A549 (cell line): ENCODE measurements at regions not wholly inside any gene's neighbourhood (a gene's known extent, or its start where the extent isn't known, plus 50 kb on each side); places are given as distances from the start of the nearest gene placed in this dataset.

Source experiments
- ATAC-seq, 2 experiments: fragments of 200-7000 bp in 1 of 2; fragments of >200 bp in 1 of 2; cut with Nextera tagmentation in 1 of 2; cut with Tn5 transposase in 1 of 2; 3 replicates each; pipeline versions ENCODE4 v1.8.0 to v1.9.1; 2018 to 2020; ENCODE audit warnings: mild to moderate bottlenecking in 1 of 2, moderate library complexity in 1 of 2
- CTCF ChIA-PET: fragments of 300-600 bp; sonication (Branson Sonifier 250); formaldehyde crosslinking; extraction: SDS; loops from one replicate; lab custom pipeline; 2021; ENCODE audit warnings: antibody characterized with exemption, inconsistent platforms; lab: Yijun Ruan, JAX
- POLR2A ChIA-PET: fragments of 350-600 bp; formaldehyde crosslinking; extraction: SDS; loops from one replicate; lab custom pipeline; 2021; ENCODE audit warnings: antibody characterized with exemption, inconsistent platforms; lab: Yijun Ruan, JAX
- DNase-seq, 2 experiments: peaks; one replicate each; pipeline versions ENCODE4 v3.0.0 to v3.0.0-alpha.2; 2011 to 2016; ENCODE audit warnings: low read depth in 1 of 2, low spot score in 1 of 2
- FAIRE-seq: peaks from 2 replicates; lab custom pipeline; 2011; peaks lifted over from hg19 to GRCh38; lab: Jason Lieb, UNC
- H3K27ac ChIP-seq, 2 experiments: fragments of >200 bp; sonication (Bioruptor Twin); formaldehyde crosslinking; 3 replicates each; pipeline ENCODE4 v1.5.1; 2016 to 2017
- H3K4me1 ChIP-seq: fragments of >200 bp; sonication (Bioruptor Twin); formaldehyde crosslinking; 3 replicates; pipeline ENCODE4 v1.6.1; 2016
- H3K4me2 ChIP-seq: fragments of >200 bp; sonication (Bioruptor Twin); formaldehyde crosslinking; 3 replicates; pipeline ENCODE4 v1.6.1; 2016
- H3K4me3 ChIP-seq: fragments of >200 bp; sonication (Bioruptor Twin); formaldehyde crosslinking; 3 replicates; pipeline ENCODE4 v1.5.1; 2016
- H3K9me3 ChIP-seq: fragments of >200 bp; sonication (Bioruptor Twin); formaldehyde crosslinking; 3 replicates; pipeline ENCODE4 v1.6.1; 2016
- ATOH8 ChIP-seq: fragments of 250-450 bp; sonication (Bioruptor Pico); IDR thresholded peaks from 2 replicates; pipeline ENCODE4 v1.5.0; 2020; ENCODE audit warnings: low read depth, mild to moderate bottlenecking, moderate library complexity
- BHLHE40 ChIP-seq: IDR thresholded peaks from 2 replicates; pipeline ENCODE4 v1.6.1; 2012; ENCODE audit warnings: low read depth, low read length, inconsistent platforms
- CEBPB ChIP-seq, 2 experiments: fragments of >200 bp in 1 of 2; sonication (Bioruptor Twin) in 1 of 2; formaldehyde crosslinking in 1 of 2; IDR thresholded peaks; 2 replicates each; pipeline ENCODE4 v1.6.1; 2012 to 2016
- CTCF ChIP-seq: fragments of >200 bp; sonication (Bioruptor Twin); formaldehyde crosslinking; IDR thresholded peaks from 3 replicates; pipeline ENCODE4 v1.5.1; 2016
- EHMT2 ChIP-seq: fragments of 200-600 bp; sonication (generic); IDR thresholded peaks from 2 replicates; pipeline ENCODE4 v1.6.1; 2016; ENCODE audit warnings: antibody characterized with exemption, low read depth, mild to moderate bottlenecking, moderate library complexity
- ELK1 ChIP-seq: fragments of 150-350 bp; IDR thresholded peaks from 2 replicates; pipeline ENCODE4 v1.6.1; 2014; ENCODE audit warnings: low read depth, mild to moderate bottlenecking, low read length
- EP300 ChIP-seq, 2 experiments: fragments of >200 bp; sonication (Bioruptor Twin); formaldehyde crosslinking; IDR thresholded peaks; 2 replicates in 1 of 2; 3 replicates in 1 of 2; pipeline ENCODE4 v1.6.1; 2016 to 2017
- HES2 ChIP-seq: fragments of >200 bp; sonication (Bioruptor Twin); formaldehyde crosslinking; IDR thresholded peaks from 2 replicates; pipeline ENCODE4 v1.6.1; 2016
- HOXA7 ChIP-seq: fragments of 250-450 bp; sonication (Bioruptor Pico); IDR thresholded peaks from 2 replicates; pipeline ENCODE4 v1.5.0; 2020; ENCODE audit warnings: mild to moderate bottlenecking, moderate library complexity
- HOXB5 ChIP-seq: fragments of 250-450 bp; sonication (Bioruptor Pico); IDR thresholded peaks from 2 replicates; pipeline ENCODE4 v1.5.0; 2020; ENCODE audit warnings: mild to moderate bottlenecking, moderate library complexity
- JUN ChIP-seq, 2 experiments: fragments of >200 bp; sonication (Bioruptor Twin); formaldehyde crosslinking; IDR thresholded peaks; 2 replicates in 1 of 2; 3 replicates in 1 of 2; pipeline ENCODE4 v1.6.1; 2016 to 2017
- KDM5A ChIP-seq: fragments of 200-600 bp; sonication (generic); IDR thresholded peaks from 2 replicates; pipeline ENCODE4 v1.6.1; 2016; ENCODE audit warnings: antibody characterized with exemption, mild to moderate bottlenecking
- MAFK ChIP-seq: fragments of 450-650 bp; IDR thresholded peaks from 2 replicates; pipeline ENCODE4 v1.6.1; 2014; ENCODE audit not compliant: partially characterized antibody
- MAX ChIP-seq: IDR thresholded peaks from 2 replicates; pipeline ENCODE4 v1.6.1; 2012
- NR3C1 ChIP-seq: fragments of >200 bp; sonication (Bioruptor Twin); formaldehyde crosslinking; IDR thresholded peaks from 3 replicates; pipeline ENCODE4 v1.6.1; 2017
- POLR2AphosphoS2 ChIP-seq: conservative IDR thresholded peaks from 2 replicates; pipeline ENCODE4 v1.6.1; 2012; ENCODE audit warnings: low read length, improper control_type of control experiment, inconsistent platforms
- RAD21 ChIP-seq, 2 experiments: fragments of >200 bp in 1 of 2; sonication (Bioruptor Twin) in 1 of 2; formaldehyde crosslinking in 1 of 2; IDR thresholded peaks in 1 of 2; conservative IDR thresholded peaks in 1 of 2; 2 replicates in 1 of 2; 3 replicates in 1 of 2; pipeline ENCODE4 v1.6.1; 2012 to 2018; ENCODE audit warnings: inconsistent platforms in 1 of 2
- RCOR1 ChIP-seq: fragments of 150-350 bp; IDR thresholded peaks from 2 replicates; pipeline ENCODE4 v1.6.1; 2014; ENCODE audit warnings: antibody characterized with exemption, low read length, low read depth
- REST ChIP-seq: fragments of 200-600 bp; sonication (generic); IDR thresholded peaks from 2 replicates; pipeline ENCODE4 v1.6.1; 2016; ENCODE audit warnings: antibody characterized with exemption, mild to moderate bottlenecking, moderate library complexity
- RFX5 ChIP-seq: fragments of 450-650 bp; IDR thresholded peaks from 2 replicates; pipeline ENCODE4 v1.7.1; 2014; ENCODE audit warnings: antibody characterized with exemption, mild to moderate bottlenecking, moderate library complexity
- RNF2 ChIP-seq: fragments of 200-600 bp; sonication (generic); IDR thresholded peaks from 2 replicates; pipeline ENCODE4 v1.6.1; 2016; ENCODE audit warnings: low read depth, mild to moderate bottlenecking, antibody characterized with exemption, moderate library complexity, borderline replicate concordance
- ZNF302 ChIP-seq: fragments of 250-450 bp; sonication (Bioruptor Pico); IDR thresholded peaks from 2 replicates; pipeline ENCODE4 v1.9.0; 2021; ENCODE audit warnings: inconsistent platforms, mild to moderate bottlenecking, moderate library complexity
- WGBS: methylation state at CpG from one replicate; pipeline ENCODE4 v1.1.6; 2017; ENCODE audit errors: missing lambda C conversion rate; 5-methylcytosine and 5-hydroxymethylcytosine counted together

- ATAC-seq (no peak), DNase-seq (no peak), FAIRE-seq (no peak)
- TF ChIP-seq ELK1 (no peak), HES2 (no peak), RAD21 (conservative IDR thresholded peaks at IDR 0.05 in 1 of 2, IDR thresholded peaks at IDR 0.05 in 1 of 2) (no peak), ATOH8 (CRISPR knock-in tag) (no peak), POLR2AphosphoS2 (no peak), CEBPB (IDR thresholded peaks at IDR 0.05) (no peak)
- H3K4me1 ChIP-seq: no peaks in the 10 kb centered on the region
- H3K4me3 ChIP-seq: no peak overlapping the region
- no peak overlapping the region for H3K27ac ChIP-seq
- H3K4me2 ChIP-seq: no peak overlapping the region
- ChIA-PET CTCF (no interaction called here), POLR2A (no interaction called here)
- H3K9me3 ChIP-seq: peaks cover 9% of the 10 kb centered on the region; the same call in 2 of the 3 replicates
These were observed 128.0 kb upstream of the FBXO11 start for GRCh38 chr2:48034295-48034694.

- ChIA-PET POLR2A (no interaction called here), CTCF (no interaction called here)
- H3K27ac ChIP-seq: no peak overlapping the region
- no peak overlapping the region for H3K4me3 ChIP-seq
- DNase-seq (no peak), ATAC-seq (no peak), FAIRE-seq (no peak)
- peaks cover 9% of the 10 kb centered on the region; the same call in 2 of the 3 replicates for H3K9me3 ChIP-seq
- TF ChIP-seq RNF2: no peak
- no peak for TF ChIP-seq HOXB5 (CRISPR knock-in tag)
- TF ChIP-seq KDM5A: no peak
- H3K4me2 ChIP-seq: no peak overlapping the region
- no peaks in the 10 kb centered on the region for H3K4me1 ChIP-seq
- 16% methylated on average over 2 of the region's 2 CpGs for WGBS
These were observed 130.0 kb upstream of the FBXO11 start for GRCh38 chr2:48036312-48036711.

GRCh38 chr2:48039209-48039990 is 133.1 kb upstream of the FBXO11 start:
- no peak for DNase-seq
- ATAC-seq: no peak
- WGBS: 35% methylated on average over 3 of the region's 3 CpGs
- no peak for FAIRE-seq
- ChIA-PET POLR2A (no interaction called here), CTCF (no interaction called here)
- Histone ChIP-seq H3K4me3 (no peak overlapping the region), H3K9me3 (peaks cover 9% of the 10 kb centered on the region), H3K4me1 (no peaks in the 10 kb centered on the region), H3K27ac (no peak overlapping the region), H3K4me2 (no peak overlapping the region)
- no peak for TF ChIP-seq EHMT2
- no peak for TF ChIP-seq MAFK
- no peak for TF ChIP-seq HOXA7 (CRISPR knock-in tag)

GRCh38 chr2:48043131-48043700 is 136.9 kb upstream of the FBXO11 start:
- DNase-seq (no peak), FAIRE-seq (no peak), ATAC-seq (no peak)
- Histone ChIP-seq H3K27ac (no peak overlapping the region), H3K4me1 (no peaks in the 10 kb centered on the region), H3K4me2 (no peak overlapping the region), H3K9me3 (no peaks in the 10 kb centered on the region; the same call in 2 of the 3 replicates), H3K4me3 (no peak overlapping the region)
- ChIA-PET CTCF (no interaction called here), POLR2A (no interaction called here)
- 63% methylated on average over 4 of the region's 4 CpGs for WGBS
- TF ChIP-seq EP300 (IDR thresholded peaks at IDR 0.05) (no peak), NR3C1 (no peak), RFX5 (no peak), MAX (no peak), RCOR1 (no peak), BHLHE40 (no peak), REST (no peak), ZNF302 (no peak), CTCF (no peak), JUN (IDR thresholded peaks at IDR 0.05) (no peak)
